ENCODE measurements at regions not wholly inside any gene's neighbourhood (a gene's known extent, or its start where the extent isn't known, plus 50 kb on each side); places are given as distances from the start of the nearest gene placed in this dataset.

DNA sequence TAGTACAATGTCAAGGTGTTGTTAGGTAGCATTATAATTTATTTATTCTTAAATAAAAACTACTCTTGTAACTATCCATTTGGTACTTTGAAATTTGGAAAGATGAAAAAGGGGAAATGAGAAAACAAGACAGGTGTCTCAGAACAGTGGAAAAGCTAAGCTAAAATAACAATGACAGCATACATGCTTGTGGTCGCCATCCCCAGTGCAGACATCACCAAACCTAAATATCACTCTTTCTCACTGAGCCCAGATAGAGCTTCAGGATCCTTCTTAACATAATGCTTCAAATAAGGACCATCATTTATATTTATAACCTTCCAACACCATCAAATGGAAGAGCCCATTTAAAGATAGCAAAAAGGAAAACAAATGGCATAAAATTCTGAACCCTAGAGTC lies 434.4 kb upstream of the BRINP1 start:
- no peak for DNase-seq

DNA sequence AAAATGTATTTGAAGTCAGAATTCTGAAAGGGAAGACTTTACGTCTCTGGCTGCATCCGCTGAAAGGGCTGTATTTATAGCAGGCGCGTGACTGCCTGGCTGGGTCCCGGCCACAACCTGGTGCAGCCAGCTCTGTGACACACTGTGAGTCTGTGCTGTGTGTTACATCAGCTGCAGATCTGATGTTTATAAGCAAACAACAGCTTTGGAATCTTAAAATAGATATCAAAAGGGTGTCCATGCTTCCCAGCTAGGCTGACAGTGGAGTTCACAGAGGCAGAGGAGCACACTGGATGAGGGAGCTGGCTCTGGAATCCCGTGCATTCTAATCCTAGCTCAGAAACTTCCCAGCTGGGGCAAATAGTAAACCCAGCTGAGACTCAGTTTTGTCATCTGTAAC lies 433.4 kb upstream of the BRINP1 start:
- no peak for DNase-seq

DNA sequence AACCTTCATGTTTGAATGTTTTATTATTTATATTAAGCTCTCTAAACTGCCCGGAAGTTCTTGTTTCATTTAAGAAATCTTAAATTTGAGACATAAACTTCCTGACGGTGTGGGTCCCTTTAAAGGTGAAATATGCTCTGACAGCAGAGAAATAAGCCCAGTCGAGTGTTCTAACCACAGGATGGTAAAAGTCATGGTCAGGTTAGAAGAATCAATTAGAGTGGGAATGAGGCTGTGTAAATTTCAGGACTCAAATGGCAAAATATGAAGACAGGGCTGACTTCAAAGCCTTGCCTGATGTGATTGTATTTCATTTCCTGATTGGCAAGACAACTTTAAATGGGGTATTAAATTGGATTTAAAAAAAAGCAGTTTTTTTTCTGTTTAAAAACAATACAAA lies 432.9 kb upstream of the BRINP1 start:
- no peak for DNase-seq

DNA sequence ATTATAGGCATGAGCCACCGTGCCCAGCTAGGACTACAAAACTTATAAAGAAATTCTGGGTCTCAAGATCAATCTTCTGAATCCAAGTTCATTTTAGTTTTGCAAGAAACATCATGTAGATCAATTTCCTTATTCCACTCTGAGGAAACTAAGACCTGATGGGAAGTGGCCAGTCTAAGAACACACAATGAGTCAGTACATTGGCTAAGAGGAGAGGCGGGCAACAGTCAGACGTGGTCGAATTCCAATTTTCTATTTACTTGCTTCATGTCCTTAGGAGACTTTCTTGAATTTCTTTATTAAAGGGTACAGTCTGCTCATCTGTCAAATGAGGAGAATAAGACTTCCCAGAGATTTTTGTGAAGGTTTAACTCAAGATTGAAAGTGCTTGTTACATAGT lies 432.1 kb upstream of the BRINP1 start:
- no peak for DNase-seq

DNA sequence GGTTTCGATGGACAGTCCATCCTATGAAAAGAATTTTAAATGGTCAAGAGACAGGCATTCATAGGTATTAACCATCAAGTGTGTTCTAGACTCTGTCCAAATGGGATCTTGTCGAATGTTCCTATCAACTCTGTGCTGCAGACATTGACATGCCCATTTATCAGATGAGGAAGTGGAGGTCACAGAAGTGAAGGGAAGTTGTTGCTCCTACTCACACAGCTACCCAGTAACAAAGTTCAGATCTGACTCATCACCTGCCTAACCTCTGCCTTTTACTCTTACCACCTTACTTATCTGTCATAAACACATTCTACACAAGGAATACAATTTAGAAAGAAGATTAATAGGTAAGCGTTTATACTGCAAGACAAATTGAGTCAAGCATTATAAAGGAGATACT lies 426.2 kb upstream of the BRINP1 start:
- DNase-seq = no peak

DNA sequence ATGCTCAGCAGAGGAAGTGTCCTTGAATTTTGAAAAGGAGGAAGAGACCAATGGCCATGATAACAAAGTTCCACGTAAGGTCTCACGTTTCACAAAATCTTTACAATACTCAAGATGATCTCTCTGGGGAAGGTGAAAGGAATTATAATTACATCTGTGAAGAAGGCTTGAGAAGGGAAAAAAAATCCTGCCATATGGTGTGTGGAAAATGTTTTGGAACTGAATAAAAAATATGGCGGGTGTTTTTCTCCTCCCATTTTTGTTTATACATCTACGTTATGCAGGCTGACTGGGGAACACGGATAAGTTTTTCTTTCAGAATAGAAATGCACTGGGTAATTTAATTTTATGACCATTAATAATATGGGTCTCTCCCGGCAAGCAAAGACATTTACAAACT lies 425.6 kb upstream of the BRINP1 start:
- no peak for DNase-seq

DNA sequence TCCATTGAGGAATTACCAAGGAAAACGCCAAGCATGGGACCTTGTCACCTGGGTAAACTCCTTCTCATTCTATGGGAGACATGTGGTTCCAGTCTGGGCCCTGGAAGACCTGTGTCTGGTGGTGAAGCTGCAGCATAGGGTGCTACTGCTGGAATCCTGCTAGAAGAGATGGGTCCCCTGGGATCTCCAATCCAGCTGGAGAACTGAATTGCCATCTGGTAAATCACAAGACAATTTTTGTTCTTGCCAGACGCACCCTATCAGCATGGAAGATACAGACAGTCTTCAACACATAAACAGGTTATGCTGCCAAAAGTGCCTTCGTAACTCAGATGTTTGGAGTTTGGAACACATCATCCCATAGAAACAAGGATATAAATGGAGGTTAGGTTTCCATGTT lies 424.0 kb upstream of the BRINP1 start:
- no peak for DNase-seq

DNA sequence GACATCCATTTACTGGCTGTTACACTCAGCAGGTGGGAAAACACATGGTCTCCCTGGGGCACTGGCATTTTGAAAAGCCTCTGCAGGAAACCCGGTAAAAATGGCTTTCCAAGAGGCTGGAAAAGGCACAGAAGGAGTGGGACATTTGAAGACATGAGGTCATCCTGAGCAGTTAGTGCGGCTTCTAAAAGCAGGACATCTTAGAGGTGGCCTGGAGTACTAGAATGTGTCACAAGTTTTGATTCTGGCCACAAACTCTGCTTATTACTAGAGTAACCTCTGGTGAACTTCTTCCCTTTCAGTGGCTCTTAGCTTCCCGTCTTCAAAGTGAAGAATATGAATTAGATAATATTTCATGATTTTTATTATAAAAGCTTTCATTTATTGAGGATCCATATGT lies 423.0 kb upstream of the BRINP1 start:
- no peak for DNase-seq

DNA sequence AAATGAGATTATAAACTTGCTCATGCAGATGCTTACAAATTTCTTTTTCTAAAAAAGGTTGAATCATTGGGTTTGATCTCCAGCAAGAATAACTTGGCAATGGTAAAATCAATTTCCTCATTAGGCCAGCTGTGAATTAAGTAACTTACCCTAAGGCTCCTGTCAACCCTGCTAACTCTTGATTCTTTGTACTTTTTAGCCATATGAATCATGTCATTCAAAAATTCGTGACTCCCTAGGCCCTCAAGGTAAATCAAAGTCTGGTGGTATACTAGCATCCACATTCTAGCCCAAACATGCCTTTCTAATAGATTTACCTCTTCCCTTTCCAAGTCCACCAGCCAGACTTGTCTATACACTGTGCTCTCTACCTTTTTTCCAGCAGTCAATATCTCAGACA lies 420.8 kb upstream of the BRINP1 start:
- DNase-seq = no peak

DNA sequence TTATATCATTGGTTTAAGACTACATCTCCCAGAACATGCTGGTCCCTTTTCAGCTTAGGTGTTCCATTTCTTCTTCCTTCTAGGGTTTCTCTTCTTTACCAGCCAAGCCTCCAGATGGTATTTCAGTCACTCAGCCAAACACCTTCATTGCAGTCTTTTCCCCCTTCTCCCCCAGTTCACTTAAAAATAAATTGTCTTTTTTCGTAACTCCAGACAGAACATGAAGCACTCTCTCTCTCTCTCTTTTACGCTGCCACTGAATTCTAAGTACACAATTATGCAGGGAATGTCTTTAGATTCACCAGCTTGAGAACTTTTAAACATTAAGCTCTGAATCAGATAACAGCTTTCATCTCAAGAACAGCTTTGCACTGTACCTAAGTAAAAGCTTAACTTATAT lies 419.7 kb upstream of the BRINP1 start:
- DNase-seq = no peak

DNA sequence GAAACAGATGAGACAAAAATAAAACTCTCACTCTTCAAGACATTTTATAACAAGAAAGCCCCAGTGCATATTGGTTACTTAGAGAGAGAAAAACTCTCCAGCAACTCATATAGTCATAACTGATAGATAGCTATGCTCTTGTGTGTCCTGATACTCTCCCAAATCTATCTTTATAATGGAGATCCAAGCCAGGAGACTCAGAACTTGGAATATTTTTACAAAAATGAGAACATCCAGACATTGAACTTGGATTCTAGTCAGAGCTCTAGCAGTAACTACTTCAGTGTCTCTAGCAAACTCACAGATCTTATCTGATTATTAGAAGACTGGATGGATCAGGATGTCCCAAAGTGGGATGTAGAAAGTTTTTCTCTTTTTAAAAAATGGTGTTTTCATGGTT lies 412.7 kb upstream of the BRINP1 start:
- no peak for DNase-seq

DNA sequence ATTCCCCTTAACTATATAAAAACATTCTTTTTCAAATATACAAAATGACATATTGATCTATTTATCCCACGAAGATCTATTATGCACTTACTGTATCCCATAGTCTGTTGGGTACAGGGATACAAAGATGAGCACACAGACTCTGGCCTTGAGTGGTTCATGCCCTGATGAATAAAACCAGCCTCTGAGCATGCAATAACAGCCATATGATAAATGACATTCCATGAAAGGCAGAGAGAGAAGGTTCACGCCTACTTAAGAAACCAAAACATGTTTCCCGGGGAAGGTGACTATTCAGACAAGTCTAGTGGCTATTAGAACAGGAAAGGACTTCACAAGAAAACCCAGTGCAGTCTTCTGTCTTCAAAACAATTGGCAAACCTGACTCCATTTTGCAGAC lies 406.2 kb upstream of the BRINP1 start:
- DNase-seq = no peak

DNA sequence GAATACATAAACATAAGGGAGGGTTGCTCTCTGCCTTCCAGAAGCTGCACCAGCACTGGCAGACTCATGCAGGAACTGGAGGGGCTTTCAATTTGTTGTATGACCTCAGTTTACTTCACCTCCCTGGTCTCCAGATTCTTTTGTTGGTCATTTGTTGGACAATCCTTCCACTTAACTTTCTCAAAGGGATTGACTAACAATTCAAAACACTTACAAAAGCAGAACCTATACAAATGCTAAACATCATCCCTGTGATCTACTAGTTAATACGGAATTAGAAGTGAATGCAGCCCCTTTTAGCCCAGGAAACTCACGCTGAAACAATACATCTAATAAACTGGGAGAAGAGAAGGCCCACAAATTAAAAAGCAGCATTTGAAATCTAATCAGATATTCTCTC lies 404.6 kb upstream of the BRINP1 start:
- no peak for DNase-seq

DNA sequence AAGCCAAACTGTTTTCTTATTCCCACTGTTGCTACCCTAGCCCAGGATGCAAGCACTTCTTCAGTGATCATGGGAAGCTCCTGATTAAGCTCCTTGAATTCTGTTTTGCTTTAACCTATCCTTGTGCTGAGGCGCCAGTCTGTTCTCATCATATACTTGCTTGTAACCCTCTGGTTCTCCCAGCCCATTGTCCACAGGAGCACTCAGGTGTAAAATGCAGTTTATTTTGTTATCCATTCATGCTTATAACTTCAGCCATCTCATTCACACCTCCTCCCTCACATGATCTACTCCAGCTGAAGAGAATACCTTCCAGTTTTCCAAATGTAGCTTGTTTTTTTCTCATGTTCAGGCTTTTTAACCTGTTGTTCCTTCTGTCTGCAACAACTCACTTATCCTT lies 402.1 kb upstream of the BRINP1 start:
- no peak for DNase-seq

DNA sequence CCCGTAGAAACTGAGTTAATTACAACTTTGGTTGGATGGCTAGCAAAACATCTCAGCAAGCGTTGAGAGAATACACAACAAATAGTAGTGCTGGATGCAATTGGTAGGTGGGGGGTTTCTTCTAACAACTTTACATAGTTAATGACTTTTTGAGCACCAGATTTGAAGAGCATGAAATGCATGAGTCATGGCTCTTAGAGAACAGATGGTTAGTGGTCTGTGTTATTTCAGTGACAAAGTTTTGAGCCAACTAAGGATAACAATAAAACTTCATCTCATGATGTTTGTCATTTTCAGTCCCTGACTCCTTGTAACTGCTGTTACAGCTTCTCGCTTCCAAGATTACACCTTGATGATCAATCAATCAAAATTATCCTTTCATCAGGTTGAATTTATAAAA lies 399.0 kb upstream of the BRINP1 start:
- DNase-seq = no peak

DNA sequence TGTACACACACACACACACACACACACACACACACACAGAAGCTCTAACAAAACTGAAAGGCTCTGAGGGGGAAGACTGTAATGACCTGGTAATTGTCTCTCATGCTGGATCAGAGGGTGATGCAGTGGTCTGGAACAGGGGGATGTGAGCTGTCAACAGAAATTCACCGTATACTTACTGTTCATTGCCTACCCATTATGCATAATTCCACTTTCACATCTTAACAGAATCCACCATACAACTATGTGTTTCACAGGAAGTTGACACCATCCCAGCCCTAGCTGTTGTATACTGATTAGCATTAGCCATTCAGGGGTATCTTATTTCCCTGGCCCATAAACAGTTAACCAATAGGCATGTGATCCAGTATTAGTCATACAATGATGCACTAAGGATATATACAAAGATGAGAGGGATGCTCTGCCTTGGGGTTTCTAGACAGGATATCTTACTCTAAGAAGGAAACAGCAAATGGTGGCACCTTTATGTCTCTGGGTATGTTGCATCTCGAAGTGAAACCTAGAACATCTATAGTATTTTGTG lies 396.5 kb upstream of the BRINP1 start:
- no peak for DNase-seq

DNA sequence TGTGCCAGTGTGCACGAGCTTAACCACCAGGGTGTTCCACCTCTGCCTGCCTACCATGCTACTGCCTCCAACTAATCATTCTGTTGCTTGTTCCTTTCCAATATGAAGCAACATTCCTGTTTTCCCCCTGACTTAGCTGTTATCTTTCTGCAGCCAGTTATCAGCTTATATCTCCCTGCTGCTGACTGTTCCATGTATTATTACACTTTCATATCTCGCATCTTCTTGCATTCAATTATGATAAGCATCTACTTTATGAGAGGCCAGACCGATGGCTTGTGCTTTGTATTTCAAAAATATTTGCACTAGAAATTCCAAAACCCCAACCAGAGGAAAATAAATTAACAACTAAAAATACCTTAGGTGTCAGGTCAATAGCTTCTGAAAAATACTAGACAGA lies 394.0 kb upstream of the BRINP1 start:
- no peak for DNase-seq

DNA sequence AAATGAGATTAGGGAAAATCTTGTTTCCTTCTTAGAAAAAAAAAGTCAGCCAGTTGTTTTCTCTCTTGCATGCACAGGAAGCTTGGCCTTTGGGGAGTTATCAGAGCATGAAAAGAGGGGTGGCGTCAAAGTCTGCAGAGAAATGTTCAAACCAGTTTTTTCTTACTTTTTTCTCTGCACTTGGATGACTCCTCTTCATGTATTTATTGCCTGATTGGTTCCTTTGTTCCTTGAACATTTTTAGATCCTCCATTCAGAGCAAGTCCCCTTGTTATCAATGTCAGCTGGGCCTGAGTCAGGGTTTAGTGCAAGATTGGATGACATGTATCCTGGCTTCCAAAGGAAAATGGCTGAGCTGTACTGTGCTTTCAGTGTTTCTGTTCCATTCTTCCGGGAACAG lies 392.6 kb upstream of the BRINP1 start:
- DNase-seq = no peak

DNA sequence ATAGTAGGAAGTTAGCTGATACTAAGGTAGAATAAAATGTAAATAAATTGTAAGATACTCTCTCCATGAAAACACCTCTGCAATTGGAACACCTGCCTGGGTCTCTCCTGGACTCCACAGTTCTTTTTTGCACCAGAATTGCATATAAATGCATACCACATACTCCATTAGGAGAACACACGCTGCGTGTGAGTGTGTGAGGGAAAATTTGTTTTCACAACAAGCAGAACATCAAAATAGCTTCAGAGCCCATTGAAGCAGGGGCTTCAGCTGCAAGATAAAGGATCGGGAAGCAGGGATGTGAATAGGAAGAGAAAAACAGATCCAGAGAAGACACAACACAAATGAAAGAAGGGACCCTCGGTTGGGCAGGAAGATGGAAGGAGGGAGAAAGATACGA lies 389.8 kb upstream of the BRINP1 start:
- DNase-seq = no peak

DNA sequence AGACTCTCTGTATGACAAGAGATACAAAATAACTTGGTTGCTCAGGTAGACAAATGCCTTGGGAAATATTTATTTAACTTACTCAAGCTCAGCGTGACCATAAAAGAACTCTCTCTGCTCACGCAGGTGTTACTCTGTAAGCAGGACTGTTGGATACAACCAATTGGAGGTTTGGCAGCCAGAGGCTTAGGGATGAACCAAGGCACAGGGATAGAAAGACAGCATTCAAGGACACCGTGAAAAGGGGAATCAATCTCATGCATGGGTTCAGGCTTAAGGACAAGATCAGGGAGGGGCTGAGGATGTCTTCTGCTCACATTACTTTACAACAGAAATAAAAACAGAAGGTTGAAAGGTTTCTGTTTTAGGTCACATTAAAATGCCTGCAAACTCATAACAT lies 389.0 kb upstream of the BRINP1 start:
- DNase-seq = no peak

DNA sequence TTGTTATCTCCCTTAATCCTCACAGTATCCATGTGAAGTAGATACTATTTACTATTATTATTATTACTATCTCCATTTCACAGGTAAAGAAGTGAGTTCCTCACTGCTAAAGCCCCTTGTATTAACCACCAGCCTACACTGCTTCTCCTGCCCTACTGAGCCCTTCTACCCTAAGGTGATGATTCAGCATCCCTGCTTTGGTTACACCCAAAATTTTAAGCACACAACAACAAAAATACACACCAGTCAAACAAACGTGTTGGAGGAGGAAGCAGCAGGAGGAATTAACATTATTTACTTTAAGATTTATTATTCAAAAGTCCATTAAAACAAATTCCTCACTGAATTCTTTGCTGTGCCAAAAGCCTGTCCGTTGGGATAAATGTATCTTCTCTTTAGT lies 370.2 kb upstream of the BRINP1 start:
- no peak for DNase-seq

DNA sequence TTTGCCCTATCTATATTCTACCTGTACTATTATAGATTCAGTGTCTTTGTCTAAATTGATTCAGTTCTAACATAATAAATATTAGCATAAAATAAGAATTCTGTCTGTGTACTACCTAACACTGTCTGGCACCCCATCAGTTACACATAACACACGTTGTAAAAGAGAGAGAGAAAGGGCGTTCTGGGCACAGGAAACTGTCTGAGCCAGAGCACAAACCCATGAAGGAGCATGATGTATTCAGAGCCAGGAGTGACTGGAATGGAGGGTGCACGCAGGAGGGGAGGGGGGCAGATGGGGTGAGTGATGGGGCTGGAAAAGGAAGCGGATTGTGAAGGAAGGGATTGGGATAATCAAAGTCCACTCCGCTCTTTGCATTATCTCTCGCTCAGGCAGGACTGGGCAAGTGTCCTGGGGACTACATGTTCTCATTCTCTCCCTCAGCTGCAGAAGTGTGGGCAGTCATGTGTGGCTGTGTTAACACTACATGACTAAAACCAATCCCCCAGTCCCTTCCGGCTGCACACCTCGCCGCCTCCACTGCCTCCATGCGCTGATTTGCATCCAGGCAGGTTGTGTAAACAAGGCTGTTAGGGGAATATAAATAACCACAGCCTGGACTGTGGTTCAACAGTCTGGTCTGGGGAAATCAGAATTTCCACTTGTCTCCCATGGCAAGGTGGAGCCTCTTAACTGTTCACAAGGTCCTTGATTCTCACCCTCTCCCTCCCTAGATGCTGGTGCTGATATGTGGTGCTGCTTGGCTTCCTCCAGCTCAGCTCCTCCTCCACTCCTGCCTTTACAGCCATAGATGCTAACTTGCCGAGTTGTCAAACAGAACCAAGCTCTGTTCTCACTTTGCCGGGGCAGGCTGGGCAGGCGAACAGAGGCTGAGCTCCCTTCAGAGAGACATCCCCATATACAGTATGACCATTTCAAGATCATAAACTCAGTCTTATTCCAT lies 367.5 kb upstream of the BRINP1 start:
- peak; percentile 11 for DNase-seq

DNA sequence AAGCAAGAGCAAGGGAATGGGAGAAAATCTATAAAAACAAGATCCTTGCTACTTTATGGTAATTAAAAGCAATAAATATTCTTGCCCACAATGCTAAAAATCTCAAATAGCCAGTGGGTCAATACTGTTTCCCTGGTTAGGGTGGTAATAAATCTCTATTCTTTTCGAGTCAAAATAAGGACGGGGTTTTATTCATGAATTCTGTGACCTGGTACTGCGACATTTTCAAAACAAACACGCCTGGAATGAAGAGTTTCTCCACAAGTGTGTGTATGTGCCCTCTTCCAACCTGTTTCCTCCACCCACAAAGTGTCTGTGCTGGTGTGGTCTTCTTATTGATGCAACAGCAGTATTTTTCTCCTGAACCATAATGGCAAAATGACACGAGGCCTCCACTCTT lies 358.8 kb upstream of the BRINP1 start:
- DNase-seq = no peak

DNA sequence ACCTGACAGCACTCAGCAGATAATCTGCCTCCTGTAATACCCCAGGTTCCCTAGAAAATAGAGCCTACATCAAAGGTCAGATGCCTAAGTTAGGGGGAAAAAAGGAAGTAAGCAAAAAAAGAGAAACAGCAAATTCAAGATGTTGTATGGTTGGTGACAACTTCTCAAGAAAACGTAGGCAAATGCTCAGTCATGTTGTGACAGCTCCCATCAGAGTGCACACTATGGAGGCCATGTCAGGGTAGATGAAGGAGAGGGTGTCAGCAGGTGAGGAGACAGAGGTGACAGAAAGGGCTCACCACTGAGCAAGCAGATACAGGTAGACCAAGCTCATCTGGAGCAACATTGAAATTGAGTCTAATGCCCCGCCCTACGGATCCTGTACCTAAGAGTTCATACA lies 356.8 kb upstream of the BRINP1 start:
- DNase-seq = no peak

DNA sequence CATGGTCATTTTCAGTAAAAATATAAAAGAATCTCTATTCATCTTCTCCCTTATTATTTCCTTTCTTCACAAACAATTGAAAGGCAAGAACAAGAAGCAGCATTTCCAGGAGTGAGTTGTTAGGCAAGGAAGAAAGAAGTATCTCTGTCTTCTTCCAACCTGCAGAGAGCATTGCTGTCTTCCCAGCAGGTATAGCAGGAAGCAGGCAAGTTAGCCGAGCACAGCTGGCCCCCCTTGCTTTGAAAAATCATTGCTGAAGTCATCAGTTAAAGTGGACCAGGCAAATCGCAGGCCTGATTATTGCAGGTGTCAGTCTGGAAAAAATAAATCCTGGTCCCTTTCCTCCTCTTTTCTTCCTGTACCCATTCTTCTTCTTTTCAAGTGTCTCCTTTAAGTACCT lies 353.1 kb upstream of the BRINP1 start:
- no peak for DNase-seq
